Central memory CD8-positive, alpha-beta T cell (primary cell): ENCODE measurements at regions not wholly inside any gene's neighbourhood (a gene's known extent, or its start where the extent isn't known, plus 50 kb on each side); places are given as distances from the start of the nearest gene placed in this dataset.
"Not testable (repeated sequence)": the region's sequence is repeated elsewhere in the genome, so short reads cannot be mapped to it uniquely, and the experiment has no call there.

Experiments
- ATAC-seq: fragments of 150-1000 bp; cut with Tn5 transposase; replicated peaks from 2 replicates; pipeline ENCODE4 v1.10.0; 2022; ENCODE audit warnings: mild to moderate bottlenecking, moderate FRiP score, moderate number of reproducible peaks; ENCODE audit not compliant: poor library complexity, severe bottlenecking; ENCODE audit errors: extremely low read depth
- DNase-seq, 2 donors: peaks; one replicate each; pipeline ENCODE4 v3.0.0; 2021; ENCODE audit warnings: low spot score in 2 of 2
- H3K27ac Mint-ChIP-seq: one replicate; pipeline ENCODE4 v1.8.0; 2022; ENCODE audit warnings: low read depth, mild to moderate bottlenecking, moderate library complexity, mixed read lengths
- H3K27me3 Mint-ChIP-seq: one replicate; pipeline ENCODE4 v1.8.0; 2022; ENCODE audit warnings: mixed read lengths
- H3K36me3 Mint-ChIP-seq: one replicate; pipeline ENCODE4 v1.8.0; 2022; ENCODE audit warnings: mild to moderate bottlenecking, moderate library complexity, mixed read lengths; ENCODE audit not compliant: insufficient read depth
- H3K4me1 Mint-ChIP-seq: one replicate; pipeline ENCODE4 v1.8.0; 2022; ENCODE audit warnings: mixed read lengths
- H3K4me3 Mint-ChIP-seq: one replicate; pipeline ENCODE4 v1.8.0; 2022; ENCODE audit warnings: mild to moderate bottlenecking, moderate library complexity, mixed read lengths
- H3K9me3 Mint-ChIP-seq: one replicate; pipeline ENCODE4 v1.8.0; 2022; ENCODE audit warnings: mixed read lengths

DNA sequence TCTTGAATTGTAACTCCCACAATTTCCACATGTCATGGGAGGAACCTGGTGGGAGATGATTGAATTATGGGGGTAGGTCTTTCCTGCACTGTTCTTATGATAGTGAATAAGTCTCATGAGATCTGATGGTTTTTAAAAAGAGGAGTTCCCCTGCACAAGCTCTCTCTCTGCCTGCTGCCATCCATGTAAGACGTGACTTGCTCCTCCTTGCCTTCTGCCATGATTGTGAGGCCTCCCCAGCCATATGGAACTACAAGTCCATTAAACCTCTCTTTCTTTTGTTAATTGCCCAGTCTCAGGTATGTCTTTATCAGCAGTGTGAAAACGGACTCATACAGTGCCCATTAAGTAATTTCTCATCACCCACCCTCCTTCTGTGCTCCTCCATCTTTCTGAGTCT, 159.6 kb upstream of the RPH3A start:
- H3K36me3 Mint-ChIP-seq, H3K9me3 Mint-ChIP-seq, H3K4me3 Mint-ChIP-seq, H3K27ac Mint-ChIP-seq, H3K27me3 Mint-ChIP-seq, H3K4me1 Mint-ChIP-seq, DNase-seq, ATAC-seq: not testable (repeated sequence)

DNA sequence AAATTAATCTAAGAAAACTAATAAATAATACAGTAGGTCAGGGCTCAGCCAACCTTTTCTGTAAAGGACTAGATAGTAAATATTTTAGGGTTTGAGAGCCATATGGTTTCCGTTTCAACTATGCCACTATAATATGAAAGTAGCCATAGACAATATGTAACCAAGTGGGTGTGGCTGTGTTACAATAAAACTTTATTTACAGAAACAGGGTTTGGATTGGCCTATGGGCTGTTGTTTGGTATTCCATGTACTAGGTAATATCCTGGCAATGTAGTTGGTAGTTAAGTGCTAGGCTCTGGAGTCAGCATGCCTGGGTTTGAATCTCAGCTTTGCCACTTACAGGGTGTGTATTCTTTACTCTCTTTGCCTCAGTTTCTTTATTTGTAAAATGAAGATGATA, 156.5 kb upstream of the RPH3A start:
- ATAC-seq: no peak
- peaks cover 28% of the 10 kb centered on the region for H3K27me3 Mint-ChIP-seq
- DNase-seq: no peak

DNA sequence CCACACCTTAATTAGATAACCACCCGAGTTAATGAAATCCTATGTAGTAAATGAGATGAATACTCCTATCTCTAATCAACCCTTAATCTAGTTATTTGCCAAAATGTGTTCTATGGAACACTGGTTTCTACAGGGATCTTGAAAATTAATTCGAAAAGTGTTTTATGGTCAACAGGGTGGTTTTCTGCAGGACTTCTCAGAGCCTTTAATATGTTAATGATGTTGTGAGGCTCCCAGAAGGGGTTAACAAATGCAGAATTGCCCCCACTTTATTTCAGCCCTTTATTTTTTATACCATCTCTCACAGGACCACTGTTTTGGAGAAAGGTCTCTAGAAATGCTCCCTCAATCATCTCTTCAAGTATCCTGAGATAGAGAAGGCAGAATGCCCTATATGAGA, 153.1 kb upstream of the RPH3A start:
- no peak for DNase-seq
- Mint-ChIP-seq H3K27ac (no peak overlapping the region), H3K27me3 (peaks cover 45% of the 10 kb centered on the region)

More for the DNA sequence above, 156.5 kb upstream of the RPH3A start:
- no peaks in the 10 kb centered on the region for H3K36me3 Mint-ChIP-seq
- no peak overlapping the region for H3K4me3 Mint-ChIP-seq
- no peaks in the 10 kb centered on the region for H3K9me3 Mint-ChIP-seq
- no peaks in the 10 kb centered on the region for H3K4me1 Mint-ChIP-seq
- H3K27ac Mint-ChIP-seq: no peak overlapping the region

DNA sequence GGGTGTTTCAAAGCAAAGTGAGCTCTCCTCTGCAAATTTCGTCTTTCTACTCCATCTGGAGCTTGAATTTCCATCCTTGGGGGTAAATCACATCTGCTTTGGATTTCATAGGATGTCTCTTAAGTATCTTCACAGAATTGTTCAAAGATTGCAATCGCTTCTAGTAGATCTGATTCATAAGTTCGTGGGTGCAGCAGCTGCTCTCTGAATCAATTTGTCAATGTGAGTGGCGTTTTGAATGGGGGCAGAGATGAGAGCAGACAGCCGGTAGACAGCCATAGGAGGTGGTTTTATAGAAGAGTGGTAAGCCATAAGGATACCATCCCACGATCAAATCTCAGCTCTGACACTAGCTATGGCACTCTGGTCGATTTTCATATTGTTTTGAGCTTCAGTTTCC, 146.0 kb upstream of the RPH3A start:
- no peaks in the 10 kb centered on the region for H3K4me1 Mint-ChIP-seq
- H3K36me3 Mint-ChIP-seq: peaks cover 3% of the 10 kb centered on the region
- H3K27ac Mint-ChIP-seq: no peak overlapping the region
- peaks cover 4% of the 10 kb centered on the region for H3K9me3 Mint-ChIP-seq
- ATAC-seq (no peak), DNase-seq (no peak)
- no peak overlapping the region for H3K4me3 Mint-ChIP-seq
- peaks cover 52% of the 10 kb centered on the region for H3K27me3 Mint-ChIP-seq

More for the DNA sequence above, 153.1 kb upstream of the RPH3A start:
- no peak overlapping the region for H3K4me3 Mint-ChIP-seq
- no peaks in the 10 kb centered on the region for H3K9me3 Mint-ChIP-seq
- H3K36me3 Mint-ChIP-seq: peaks cover 1% of the 10 kb centered on the region
- ATAC-seq: no peak
- H3K4me1 Mint-ChIP-seq: no peaks in the 10 kb centered on the region

DNA sequence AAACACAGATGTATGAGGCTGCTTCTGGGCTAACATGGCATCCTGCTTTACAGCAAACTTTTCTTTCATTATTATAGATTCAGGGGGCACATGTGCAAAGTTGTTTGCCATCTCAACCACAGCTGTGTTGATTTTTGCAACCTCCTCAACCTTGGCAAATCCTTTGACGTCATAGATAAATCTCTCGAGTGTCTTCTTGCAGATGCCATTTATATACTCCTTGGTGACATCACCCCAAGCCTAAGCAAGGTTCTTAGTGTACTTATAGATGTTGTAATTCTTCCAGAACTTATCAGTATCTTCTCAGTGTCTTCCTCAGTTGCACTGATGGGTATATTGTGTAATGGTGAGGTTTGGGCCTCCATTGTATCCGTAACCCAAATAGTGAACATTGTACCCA, 135.4 kb upstream of the RPH3A start:
- Mint-ChIP-seq H3K27ac (no peak overlapping the region), H3K9me3 (no peaks in the 10 kb centered on the region), H3K4me1 (no peaks in the 10 kb centered on the region), H3K4me3 (no peak overlapping the region), H3K27me3 (no peaks in the 10 kb centered on the region), H3K36me3 (no peaks in the 10 kb centered on the region)
- no peak for DNase-seq
- ATAC-seq: no peak

DNA sequence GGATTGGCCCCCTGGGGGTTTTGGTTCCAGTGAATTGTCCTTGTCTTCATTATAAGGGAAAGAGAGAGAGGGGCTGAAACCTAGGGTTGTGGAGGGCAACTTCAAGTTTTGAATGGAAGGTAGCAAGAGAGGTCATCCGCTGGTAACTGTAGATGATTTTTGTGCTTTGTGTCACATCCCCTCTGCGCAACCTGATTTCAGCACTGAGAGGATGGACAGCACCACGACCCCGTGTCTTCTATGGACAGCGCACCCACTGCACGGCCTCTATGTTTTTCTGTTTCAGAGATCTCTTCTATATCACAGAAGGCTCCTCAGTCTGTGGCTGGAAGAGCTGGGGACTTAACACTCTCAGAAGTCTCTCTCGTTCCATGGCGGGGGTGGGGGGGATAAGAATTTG, 127.0 kb upstream of the RPH3A start:
- no peak for DNase-seq
- H3K4me1 Mint-ChIP-seq: peaks cover 25% of the 10 kb centered on the region

DNA sequence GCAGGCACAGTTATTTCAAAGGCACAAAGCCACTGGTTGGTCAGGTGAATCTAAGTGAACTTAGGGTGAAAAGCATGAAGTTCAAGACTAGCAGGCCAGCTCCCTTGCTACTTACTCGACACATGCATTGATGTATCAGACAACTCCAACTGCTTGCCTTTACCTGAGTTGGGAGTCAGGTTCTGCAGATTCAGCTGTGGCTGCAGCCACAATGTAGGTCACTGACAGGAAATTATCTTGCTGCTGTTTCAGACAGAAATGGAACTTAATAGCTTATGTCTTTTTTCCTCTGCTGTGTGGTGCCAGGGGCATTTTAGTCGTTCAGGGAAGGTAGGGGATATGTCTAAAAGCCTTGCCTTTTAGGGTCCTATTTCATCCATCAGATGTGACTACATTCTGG, 125.6 kb upstream of the RPH3A start:
- DNase-seq (no peak), ATAC-seq (no peak)
- Mint-ChIP-seq H3K4me3 (no peak overlapping the region), H3K9me3 (no peaks in the 10 kb centered on the region), H3K4me1 (peaks cover 25% of the 10 kb centered on the region), H3K27ac (no peak overlapping the region), H3K36me3 (no peaks in the 10 kb centered on the region), H3K27me3 (peaks cover 13% of the 10 kb centered on the region)

More for the DNA sequence above, 127.0 kb upstream of the RPH3A start:
- Mint-ChIP-seq H3K36me3 (no peaks in the 10 kb centered on the region), H3K4me3 (no peak overlapping the region), H3K27ac (no peak overlapping the region), H3K9me3 (no peaks in the 10 kb centered on the region), H3K27me3 (peaks cover 13% of the 10 kb centered on the region)
- ATAC-seq: no peak

DNA sequence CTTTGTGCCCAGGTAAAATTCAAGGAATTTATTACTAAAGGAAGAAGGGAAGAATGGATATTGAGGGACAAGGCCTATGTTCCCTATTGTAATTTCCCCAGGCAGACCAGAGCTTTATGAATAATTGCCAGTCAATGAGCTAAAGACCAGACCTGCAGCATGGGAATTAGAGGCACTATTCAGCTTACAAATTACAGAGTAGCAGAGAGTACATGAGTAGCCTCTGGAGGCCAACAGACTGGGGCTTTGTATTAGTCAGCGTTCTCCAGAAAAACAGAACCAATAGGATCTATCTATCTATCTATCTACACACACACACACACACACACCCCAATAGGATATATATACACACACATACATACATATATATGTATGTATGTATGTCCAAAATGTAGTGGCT, 120.0 kb upstream of the RPH3A start:
- ATAC-seq: no peak
- DNase-seq: no peak
- peaks cover 12% of the 10 kb centered on the region for H3K4me1 Mint-ChIP-seq
- H3K36me3 Mint-ChIP-seq: peaks cover 2% of the 10 kb centered on the region
- peaks cover 24% of the 10 kb centered on the region for H3K27me3 Mint-ChIP-seq
- H3K27ac Mint-ChIP-seq: no peak overlapping the region
- no peak overlapping the region for H3K4me3 Mint-ChIP-seq
- no peaks in the 10 kb centered on the region for H3K9me3 Mint-ChIP-seq

DNA sequence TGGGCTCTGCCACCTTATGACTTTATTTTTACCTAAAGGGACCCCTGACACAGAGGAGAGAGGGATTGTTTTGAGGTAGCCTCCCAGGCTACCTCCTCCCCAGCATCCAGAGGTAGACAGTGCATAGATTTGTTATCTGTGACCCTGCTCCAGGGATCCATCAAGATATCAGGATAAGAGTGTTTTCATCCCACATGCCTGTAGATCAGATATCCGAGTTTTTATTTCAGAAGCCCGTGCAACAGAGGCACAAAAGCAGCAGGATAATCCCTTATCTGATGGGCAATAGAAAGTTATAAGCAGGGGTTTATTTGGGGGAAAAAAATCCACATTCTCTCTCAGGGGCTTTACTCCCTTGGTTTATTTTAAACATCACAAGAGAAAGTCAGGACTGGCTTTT, 117.0 kb upstream of the RPH3A start:
- Mint-ChIP-seq H3K9me3 (no peaks in the 10 kb centered on the region), H3K27ac (no peak overlapping the region), H3K4me1 (no peaks in the 10 kb centered on the region), H3K4me3 (no peak overlapping the region), H3K36me3 (peaks cover 2% of the 10 kb centered on the region), H3K27me3 (peaks cover 24% of the 10 kb centered on the region)
- no peak for ATAC-seq
- no peak for DNase-seq

DNA sequence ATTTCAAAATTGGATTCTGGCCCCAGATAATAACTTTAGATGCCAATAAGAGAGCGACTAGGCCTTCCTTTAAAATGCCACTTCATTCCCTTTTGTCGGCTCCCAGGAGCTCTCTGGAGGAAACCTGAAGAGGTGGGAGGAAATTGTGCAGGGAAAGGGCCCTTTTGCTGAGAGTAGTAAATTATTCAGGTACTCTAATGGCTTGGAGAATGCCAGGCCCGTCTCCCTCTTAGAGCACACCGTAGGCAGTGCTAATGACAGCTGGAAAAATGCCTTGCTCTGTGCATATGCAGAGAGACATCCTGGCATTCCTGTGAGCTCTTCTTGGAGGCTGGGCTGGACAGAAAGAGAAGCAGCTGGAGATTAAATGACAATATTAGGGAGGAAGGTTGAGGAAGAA, 115.0 kb upstream of the RPH3A start:
- H3K4me1 Mint-ChIP-seq: no peaks in the 10 kb centered on the region
- peaks cover 3% of the 10 kb centered on the region for H3K36me3 Mint-ChIP-seq
- ATAC-seq (no peak), DNase-seq (no peak)
- peaks cover 33% of the 10 kb centered on the region for H3K27me3 Mint-ChIP-seq
- no peaks in the 10 kb centered on the region for H3K9me3 Mint-ChIP-seq
- no peak overlapping the region for H3K27ac Mint-ChIP-seq
- no peak overlapping the region for H3K4me3 Mint-ChIP-seq

DNA sequence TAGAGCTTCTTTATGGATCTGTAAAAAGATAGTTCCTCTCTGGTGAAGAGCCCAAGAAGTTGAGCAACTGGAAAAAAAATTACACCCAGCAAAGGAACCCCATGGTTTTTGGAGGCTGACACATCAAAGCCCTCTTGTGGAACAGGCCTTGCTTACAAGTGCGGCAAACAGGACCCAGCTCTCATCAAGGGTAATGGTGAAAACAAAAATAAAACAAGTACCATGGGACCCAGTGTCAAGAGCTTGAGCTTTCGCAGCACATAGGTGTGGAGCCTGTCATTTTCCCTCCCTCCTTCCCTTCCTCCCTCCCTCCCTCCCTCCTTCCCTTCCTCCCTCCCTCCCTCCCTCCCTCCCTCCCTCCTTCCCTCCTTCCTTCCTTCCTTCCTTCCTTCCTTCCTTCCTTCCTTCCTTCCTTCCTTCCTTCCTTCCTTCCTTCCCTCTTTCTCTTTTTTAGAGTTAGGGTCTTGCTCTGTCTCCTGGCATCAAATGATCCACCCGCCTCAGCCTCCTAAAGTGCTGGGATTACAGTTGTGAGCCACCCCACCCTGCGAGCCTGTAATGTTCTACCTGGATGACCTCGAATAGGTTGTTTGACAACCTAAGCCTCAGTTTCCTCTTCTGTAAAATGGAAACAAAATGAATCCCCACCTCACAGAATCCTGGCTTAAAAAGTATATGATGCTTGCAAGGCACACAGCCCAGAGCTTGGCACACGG, 114.3 kb upstream of the RPH3A start:
- H3K36me3 Mint-ChIP-seq: peaks cover 3% of the 10 kb centered on the region
- ATAC-seq (no peak), DNase-seq (no peak)
- H3K4me1 Mint-ChIP-seq: no peaks in the 10 kb centered on the region
- peaks cover 39% of the 10 kb centered on the region for H3K27me3 Mint-ChIP-seq
- H3K4me3 Mint-ChIP-seq: no peak overlapping the region
- no peaks in the 10 kb centered on the region for H3K9me3 Mint-ChIP-seq
- no peak overlapping the region for H3K27ac Mint-ChIP-seq

DNA sequence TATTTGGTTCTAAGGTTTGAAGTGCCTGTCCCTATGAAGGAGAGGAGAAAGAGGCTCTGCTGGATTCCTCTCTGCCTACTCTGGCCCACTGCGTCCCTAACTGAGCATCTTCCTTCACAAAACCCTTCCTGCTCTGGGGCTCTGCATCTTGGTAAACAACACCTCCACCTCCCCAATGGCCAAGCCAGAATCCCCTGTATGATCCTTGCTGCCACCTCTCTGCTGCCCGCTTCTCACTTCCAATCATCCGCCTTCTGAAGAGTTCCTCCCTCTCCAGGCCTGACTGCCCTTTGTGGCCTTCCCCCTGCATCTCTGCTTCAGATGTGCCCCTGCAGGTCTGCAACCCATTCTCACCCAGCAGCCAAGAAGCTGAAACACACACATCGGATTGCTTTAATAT, 110.6 kb upstream of the RPH3A start:
- H3K27me3 Mint-ChIP-seq: peaks cover 44% of the 10 kb centered on the region
- no peak overlapping the region for H3K27ac Mint-ChIP-seq
- no peaks in the 10 kb centered on the region for H3K4me1 Mint-ChIP-seq

DNA sequence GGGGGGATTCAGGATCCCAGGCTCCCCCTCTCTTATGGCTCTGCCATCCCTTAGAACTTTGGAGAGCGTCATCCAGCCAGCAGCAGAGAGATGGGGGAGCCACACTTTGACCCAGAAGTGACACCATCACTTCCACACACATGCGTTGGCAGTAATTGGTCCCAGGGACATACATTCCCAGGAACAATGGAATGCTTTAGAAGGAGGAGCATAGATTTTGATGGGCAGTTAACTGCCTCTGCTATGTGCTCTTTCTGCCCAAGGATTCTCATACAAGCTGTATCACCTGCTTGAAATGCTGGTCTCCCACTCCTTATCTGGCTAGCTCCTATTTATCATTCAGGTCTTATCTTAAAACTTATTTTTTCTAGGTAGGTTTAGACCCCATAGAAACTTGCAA, 109.0 kb upstream of the RPH3A start:
- no peak for DNase-seq
- Mint-ChIP-seq H3K36me3 (peaks cover 6% of the 10 kb centered on the region), H3K4me3 (no peak overlapping the region), H3K27me3 (peaks cover 52% of the 10 kb centered on the region), H3K4me1 (no peaks in the 10 kb centered on the region), H3K9me3 (no peaks in the 10 kb centered on the region), H3K27ac (no peak overlapping the region)
- ATAC-seq: no peak

More for the DNA sequence above, 110.6 kb upstream of the RPH3A start:
- no peaks in the 10 kb centered on the region for H3K9me3 Mint-ChIP-seq
- ATAC-seq (no peak), DNase-seq (no peak)
- peaks cover 6% of the 10 kb centered on the region for H3K36me3 Mint-ChIP-seq
- H3K4me3 Mint-ChIP-seq: no peak overlapping the region
